SKM-1 (cell line): ENCODE measurements at regions not wholly inside any gene's neighbourhood (a gene's known extent, or its start where the extent isn't known, plus 50 kb on each side); places are given as distances from the start of the nearest gene placed in this dataset.

ENCODE experiments used
- DNase-seq: peaks from one replicate; lab custom pipeline; 2025; ENCODE audit not compliant: unreplicated experiment; lab: John Stamatoyannopoulos, UW

DNA sequence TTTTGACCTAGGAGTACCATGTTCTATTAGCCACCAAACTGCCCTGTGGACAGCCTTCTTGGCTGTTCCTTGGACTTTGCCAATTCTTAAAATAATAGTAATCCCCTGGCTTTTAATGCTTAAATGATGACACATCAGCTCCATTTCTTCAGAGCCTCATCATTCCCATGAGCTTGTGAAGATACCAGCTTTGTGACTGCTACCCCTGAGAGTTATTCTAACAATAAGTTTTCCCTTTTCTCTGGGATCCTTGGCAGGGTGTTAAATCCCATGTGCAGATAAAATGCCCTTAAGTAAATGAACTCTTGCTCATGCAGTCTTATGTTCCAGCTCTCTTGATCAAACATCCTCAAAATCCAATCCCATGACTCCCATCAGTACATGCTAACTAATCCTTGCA lies 415.3 kb downstream of the CETN3 start:
- no peak for DNase-seq

DNA sequence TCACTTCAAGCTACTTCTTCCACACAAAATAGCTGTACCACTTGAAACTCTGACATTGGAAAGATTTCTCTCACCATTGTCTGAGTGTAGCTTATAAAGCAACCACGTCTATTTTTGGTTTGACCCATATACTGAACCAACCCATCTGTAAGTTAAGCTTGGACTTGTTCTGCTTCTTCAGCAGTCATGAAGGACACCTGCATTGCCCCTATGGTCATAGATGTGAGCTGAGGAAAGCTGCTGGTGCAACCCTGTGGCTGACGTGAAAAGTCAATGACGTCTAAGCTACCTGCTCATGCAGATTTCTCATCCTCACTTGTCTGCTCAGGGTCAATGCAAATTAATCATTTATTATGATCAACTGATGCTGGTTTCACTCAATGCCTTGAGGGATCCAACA lies 417.4 kb downstream of the CETN3 start:
- DNase-seq: no peak

DNA sequence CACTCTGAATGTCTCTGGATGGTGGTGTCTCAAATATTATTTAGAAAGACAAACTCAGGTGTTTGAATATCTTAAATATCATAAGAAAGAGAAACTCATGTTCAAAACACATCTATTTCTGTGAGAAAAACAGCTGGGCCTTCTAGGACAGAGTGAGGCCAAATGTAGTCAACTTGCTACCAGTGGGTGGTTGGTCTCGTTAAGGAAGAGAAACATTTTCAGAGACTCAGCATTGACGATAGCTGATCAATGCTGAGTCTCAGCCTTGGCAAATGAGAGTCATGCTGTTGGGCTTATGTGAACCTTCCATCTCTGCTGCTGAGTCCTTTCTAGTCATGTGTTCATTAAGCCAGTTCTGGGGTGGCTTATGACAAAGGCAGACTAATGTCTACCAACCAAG lies 418.0 kb downstream of the CETN3 start:
- DNase-seq: no peak

DNA sequence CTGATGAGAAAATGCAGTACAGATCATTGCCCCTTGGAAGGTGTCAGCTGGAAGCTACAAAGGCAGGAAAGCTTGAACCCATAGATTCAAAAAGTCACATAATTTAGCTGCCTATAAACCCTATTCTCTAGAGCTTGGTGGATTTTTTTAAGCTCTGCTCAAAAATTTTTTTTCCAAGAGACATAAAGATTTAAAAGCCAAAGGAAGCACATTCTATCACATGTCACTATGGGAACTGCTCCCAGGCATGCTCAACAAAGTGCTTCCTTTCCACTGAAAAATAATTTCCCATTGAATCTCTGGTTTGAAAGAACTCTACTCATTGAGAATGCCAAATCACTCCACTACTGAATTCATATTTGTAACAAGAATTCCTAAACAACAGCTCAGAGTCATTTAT lies 419.8 kb downstream of the CETN3 start:
- no peak for DNase-seq

DNA sequence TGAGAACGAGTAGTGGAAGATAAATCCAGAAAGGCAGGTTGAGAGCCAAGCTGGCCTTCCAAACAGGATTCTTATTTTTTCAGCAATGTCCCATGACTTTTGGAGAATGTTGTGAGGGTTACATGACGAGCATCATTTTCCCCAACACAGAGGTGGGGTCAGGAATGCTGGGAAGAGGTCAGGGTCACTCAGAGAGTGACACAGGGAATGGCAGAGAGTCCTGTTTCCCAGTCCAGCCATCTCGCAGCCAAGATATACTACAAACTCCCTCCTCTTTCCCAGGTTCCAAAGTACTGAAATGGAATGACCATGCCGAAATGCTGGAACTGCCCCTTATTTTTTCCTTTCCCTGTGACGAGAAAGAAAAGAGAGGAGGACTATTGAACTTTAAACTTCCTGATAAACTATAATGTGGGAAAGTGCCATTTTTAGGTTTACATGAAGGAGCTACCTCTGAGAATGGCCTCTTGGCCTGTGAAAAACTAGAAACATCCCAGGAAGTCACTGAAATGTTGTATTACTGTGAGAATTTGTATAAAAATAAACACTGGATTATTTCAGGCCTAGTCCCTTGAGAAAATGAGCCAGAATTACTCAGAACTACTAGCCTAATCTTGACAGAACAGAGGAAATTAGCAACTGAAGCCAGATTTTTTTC lies 420.4 kb downstream of the CETN3 start:
- no peak for DNase-seq

DNA sequence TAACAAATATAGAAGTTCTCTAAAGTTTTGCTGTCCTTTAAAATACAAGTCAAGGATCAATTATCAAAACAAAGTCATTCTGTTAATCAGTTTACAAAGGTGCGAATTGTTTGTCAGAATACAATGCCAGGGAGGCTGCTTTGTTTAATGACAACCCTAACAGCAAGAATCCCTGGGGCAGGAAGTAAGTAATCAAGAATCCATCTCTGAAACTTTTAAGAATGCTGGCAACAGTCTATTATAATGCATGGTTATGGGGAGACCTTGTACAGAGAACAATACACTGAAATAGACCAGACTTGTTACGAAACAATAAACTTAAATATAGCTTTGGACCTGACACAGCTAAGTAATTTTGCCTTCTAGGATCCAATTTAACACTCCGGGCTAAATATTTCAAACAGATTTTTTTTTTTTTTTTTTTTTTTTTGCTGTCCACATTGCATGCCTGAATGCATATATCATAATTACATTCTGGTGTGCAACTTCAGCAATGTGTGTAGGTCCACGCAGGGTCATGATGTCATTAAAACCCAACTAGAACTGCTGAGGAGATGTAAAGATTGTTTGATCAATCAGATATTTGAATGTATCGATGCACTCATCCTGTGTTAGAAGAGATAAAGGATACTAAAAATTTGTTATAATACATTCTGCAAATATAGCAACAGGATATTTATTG lies 421.3 kb downstream of the CETN3 start:
- no peak for DNase-seq

DNA sequence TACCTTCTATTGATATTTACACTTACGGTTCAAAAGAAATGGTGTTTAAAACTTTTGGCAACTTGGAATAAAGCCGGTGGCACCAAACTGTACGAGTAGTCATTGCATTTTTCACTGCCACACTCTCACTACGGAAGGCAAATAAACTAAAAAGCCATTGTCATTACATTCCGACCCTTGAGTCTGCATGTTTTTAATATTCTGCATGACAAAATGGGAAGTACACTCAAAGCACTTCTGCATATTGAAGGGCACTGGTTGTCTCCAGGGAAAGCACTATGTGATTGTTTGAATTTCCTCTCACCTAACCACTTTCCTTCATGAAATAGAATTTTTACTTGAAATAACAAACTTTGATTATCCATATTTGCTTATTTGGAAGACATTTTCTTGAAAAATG lies 426.3 kb downstream of the CETN3 start:
- no peak for DNase-seq

DNA sequence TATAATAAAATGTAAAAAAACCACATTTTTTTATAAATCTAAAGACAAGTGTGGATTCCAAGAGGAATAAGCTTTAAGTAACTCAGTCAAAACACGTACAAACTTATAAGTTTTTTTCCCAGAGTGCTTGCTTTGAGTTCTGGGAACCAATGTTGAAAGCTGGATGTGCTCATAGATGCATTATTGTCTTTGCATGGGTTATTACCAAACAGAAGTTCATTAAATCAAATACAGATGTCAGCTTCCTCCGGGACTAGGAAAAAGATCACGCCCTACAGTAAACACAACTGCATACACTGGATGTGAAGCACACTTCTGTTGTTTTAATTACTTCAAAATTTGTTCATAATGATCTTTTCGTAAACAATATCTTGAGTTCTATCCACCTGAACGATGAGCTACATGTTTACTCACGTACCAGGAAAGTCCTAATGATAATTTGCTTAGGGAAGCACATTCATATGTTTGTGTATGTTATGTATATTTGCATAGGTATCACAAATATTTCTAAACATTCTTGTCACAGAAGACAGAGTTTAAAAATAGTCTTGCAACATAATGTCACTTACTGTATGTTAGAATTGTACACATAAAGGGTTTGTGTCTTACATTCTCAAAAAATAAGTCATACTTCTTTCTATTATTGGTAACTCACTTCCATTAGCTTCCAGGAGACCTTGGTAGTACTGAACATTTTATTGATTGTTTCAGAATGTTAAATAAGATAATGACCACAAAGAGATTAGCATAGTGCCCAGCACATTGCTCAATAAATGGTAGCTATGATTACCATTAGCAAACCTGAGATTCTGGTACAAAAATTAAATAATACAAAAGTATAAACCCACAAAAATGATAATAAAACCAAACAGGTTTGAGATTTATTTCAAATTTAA lies 427.4 kb downstream of the CETN3 start:
- no peak for DNase-seq

DNA sequence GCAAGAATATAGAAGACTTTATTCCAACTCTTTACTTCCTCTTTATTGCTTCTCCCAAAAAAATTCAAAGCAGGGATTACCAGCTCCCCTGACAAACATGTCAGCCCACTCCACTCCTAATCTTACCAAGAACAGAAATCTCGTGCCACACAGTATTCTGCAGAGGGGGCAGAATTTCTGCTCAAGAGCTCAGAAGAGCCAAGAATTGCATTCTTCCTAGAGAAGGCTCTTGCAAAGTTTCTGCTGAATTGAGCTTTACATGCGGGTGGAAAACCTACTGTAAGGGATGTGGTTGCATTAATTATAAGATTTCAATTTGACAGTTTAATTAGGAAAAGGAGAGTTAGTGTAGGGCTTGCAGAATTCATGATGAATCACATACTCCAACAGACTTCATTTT lies 428.5 kb downstream of the CETN3 start:
- DNase-seq: no peak

DNA sequence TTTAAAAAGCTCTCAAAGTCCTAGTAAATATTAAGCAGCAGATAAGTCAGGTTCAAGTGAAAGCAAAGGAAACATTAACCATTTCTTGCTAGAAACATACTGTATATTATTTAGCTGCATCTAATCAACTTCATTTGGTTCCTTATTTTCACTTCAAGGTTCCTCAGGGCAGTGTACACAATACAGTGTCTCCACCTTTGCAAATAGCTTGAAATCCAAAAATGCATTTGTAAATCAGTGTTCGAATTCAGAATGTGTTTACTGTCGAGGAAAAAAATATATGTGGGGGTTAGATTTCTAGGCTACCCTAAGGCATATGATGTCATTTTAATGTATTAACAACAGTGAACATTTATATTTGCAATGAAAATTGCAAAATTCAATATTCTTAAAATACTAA lies 436.0 kb downstream of the CETN3 start:
- DNase-seq: no peak

DNA sequence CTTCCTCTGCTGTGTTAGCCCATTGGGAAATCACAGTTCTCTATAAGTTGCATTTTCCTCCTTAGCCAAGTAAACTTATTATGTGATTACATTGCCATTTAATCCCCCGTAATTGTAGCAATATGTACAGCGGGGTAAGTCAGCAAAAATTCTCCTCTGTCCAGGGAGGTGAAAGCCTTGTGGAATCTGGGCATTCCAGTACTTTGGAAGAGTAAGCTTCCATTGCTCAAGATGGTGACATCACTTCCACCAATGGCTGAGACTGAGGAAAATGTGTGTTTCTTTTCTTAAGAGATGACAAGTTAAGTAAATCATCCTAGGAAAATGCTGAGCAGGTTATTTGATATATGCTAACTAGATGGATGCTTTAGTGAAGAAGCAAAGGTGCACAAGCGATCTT lies 436.7 kb downstream of the CETN3 start:
- no peak for DNase-seq

DNA sequence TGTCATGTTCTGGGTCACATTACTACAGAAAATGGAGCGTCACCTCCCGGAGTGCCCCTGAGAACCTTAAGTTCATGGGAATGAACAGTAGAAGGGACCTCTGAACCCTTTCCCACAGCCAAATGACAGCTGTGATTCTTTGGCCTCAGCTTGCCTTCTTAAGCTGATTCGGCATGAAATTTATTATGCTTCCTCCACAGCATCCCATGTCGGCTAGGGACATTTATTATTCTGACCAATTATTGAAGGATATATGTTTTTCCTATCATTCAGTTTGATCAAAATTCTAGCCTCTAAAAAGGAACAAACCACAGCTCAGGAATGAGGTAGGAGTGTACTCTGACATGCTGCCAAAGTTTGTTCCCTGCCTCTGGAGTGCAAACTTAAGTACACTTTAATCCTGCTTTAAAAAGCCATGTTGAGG lies 440.6 kb downstream of the CETN3 start:
- DNase-seq: no peak

DNA sequence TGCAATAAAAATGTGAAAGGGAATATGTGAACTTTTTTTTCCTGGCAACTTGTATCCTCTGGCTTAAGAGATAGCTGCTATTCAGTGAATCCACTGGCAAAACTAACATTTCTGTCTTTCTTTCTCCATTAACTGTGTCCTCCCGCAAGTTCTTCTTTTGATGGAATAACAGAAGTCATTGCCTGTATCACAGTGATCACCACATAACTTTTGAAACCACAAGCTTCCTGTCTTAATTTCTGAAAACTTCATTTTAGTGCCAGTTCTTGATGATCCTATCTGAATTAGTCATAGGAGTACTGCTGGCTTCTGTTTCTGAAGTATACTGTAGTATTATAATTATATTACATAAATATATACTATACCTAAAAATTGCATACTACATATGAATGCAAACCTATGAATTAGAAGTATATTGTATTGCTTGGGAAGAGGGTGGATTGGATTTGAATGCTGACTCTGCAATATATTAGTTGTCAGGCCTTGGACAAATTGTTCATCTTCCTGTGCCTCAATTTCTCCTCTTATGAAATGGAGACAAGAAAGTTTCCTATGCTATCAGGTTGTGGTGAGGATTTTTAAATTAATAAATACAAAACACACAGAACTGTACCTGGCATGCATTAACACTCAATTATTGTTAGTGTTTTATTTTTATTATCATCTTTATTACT lies 441.6 kb downstream of the CETN3 start:
- peak; percentile 10 for DNase-seq

DNA sequence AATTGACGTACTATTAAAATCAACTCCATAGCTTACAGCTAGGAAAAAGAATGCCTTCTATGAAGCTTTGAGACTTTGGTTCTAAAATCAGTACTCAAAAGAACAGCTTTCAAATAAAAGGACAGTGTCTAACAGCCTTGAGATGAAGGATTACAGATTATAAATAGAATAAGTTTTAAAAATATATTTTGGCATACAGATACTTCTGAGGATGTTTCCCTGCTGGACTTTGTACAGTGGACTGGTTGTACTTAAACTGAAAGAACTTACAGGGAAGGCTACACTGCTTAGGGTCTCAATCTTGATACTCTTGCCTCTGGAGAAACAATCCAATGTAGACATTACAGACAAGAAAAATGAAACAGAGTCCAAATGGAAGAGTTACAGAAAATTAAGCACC lies 452.7 kb downstream of the CETN3 start:
- no peak for DNase-seq

DNA sequence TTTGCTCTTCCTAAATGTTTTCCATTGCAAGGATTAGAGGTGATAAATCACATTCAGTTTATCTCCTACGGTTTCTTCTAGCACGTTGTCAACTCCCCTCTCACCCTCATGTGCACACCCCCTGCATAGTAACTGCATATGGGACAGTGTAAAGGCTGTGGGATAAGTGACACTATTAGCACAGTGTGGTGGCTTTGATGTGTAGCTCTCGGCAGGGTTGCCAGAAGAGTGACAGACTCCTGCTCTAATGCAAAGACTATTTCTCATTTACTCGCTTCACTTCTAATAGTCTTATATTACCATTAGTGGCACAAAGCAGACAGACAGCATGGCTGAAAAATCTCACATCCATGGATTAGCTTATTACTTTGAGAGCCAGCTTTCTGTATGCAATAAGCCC lies 454.6 kb downstream of the CETN3 start:
- DNase-seq: no peak

DNA sequence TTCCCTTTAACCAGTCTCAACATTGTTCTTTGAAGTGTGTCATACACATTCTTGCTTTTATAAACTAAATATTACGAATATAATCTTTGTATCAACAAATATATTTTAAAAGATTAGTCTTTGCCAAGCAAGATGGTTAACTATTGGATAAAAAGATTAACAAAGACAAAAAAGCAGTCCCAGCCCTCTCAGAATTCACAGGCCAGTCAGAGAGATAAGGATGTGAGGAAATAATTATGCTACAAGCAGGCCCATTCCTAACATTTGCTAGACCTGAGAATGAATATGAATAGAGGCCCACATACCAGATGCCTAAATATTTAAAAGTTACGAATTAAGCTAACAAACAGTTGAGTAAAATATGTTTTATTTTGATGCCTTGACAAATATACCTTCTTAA lies 457.7 kb downstream of the CETN3 start:
- no peak for DNase-seq

DNA sequence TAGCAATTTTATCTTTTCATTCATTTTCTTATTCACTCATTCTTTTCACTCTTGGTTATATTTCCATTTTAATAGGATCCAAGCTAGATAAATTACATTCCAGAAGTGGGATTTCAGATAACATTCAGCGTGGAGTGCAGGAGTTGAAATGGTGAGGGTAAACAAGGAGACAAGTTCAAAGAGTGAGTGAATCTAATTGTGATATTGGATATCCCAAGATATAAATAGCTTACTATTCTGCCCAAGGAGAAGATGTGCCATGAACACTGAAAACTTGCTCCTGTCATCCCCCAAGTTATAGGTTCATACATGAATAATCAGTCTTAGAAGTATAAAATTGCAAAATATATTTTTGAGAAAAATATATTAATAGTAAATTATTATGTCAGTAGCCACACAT lies 459.3 kb downstream of the CETN3 start:
- DNase-seq: no peak

DNA sequence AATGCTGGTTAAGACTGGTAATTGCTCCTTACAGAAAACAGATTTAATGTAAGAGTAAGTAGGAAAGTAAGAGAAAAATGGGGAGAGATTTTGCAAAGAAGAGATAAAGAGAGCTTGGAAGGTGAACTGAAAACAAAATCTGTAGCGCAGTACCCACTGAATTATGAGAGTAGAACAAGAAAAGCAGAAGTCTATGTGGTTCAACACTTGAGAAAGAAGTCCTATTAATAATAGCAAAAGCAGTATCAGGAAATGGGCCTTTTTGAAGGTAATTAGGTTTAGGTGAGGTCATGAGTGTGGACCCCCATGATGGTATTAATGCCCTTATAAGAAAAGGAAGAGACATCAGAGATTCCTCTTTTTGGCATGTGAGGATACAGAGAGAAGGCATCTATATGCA lies 460.6 kb downstream of the CETN3 start:
- DNase-seq: no peak

DNA sequence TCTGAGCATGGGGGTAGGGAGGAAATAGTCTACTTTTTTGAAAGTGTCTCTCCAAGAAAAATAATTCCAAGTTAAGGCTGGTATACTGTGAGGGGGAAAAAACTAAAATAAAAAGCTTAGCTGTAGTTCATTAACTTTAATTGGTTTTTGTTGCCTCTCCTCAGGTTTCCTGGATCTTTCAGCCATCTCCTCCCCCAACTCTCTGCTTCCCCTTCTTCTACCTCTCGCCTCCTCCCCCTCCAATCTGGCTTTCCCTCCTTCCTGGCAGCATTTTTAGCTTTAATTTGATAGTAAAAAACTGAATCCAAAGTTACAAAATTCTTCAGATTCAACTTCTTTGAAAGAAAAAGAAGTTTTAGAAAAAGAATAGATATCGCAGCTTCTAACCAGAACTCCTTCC lies 462.6 kb downstream of the CETN3 start:
- no peak for DNase-seq

DNA sequence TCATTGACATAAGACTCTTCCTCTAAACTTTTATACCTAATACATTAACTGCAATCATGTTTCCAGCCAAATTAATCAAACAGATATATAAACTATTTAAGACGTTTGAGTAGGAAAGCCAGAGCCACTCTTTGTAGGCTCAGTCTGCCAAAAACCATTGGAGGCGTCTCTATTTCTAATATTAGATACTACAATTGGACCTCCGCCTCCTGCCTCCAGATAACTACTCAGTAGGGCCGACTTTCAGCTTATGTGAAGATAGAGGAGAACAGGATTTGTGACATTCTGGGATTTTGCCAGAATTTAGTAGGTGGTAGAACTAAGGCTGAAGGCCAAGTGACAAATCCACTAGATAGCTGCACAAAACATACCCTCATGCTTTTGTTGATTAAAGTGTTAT lies 463.0 kb downstream of the CETN3 start:
- no peak for DNase-seq

DNA sequence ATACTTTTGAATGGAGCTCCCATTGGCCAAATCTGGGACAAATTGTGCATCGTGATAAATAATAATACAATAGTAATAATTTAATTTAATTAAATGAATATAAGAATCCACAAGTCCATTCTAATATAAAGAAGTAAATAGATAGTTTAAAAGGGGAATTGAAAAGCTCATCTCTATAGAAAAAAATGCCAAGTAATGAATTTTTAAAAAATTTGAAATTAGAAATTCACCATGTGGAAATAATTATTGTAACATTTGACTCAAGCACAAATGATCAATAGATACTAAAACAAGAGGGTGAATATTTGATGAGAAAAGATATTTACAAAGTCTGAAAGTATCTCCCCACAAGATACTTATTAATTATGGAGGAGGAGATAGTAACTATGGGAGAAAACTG lies 467.4 kb downstream of the CETN3 start:
- no peak for DNase-seq

DNA sequence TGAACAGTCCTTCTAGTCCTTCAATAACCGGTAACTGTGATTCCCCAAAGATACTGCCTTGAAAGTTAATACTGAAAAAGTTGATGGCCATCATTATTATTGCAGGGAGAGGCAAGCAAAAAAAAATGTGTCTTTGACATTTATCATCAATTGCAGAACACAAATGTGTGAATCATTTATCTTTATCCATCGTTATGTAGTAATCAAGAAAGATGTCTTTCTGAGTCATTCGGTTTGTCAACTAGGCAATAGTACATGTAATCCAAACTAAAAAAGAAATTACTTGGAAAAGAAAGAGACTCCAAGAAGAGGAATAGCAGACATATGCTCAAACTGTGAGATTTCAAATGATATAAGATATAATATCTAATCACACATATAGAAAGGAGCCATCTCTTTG lies 473.0 kb downstream of the CETN3 start:
- DNase-seq: no peak
